Stomach (tissue), 8 donors: ENCODE measurements at regions not wholly inside any gene's neighbourhood (a gene's known extent, or its start where the extent isn't known, plus 50 kb on each side); places are given as distances from the start of the nearest gene placed in this dataset.
"Not testable (repeated sequence)": the region's sequence is repeated elsewhere in the genome, so short reads cannot be mapped to it uniquely, and the experiment has no call there.

Source experiments
- DNase-seq, 2 donors: peaks; one replicate each; pipeline versions ENCODE4 v3.0.0 to v3.0.0-alpha.2; 2013 to 2019
- H3K27ac ChIP-seq, 5 donors: fragments of 200-600 bp in 4 of 5; sonication (generic) in 4 of 5; one replicate each; pipeline ENCODE4 v1.5.1; 2013 to 2019; ENCODE audit warnings: mild to moderate bottlenecking in 1 of 5, moderate library complexity in 1 of 5
- H3K27me3 ChIP-seq, 3 donors: fragments of 200-600 bp; sonication (generic); one replicate each; pipeline ENCODE4 v1.5.1; 2017 to 2019; ENCODE audit warnings: mixed run types in 1 of 3
- H3K36me3 ChIP-seq, 4 donors: fragments of 200-600 bp; sonication (generic); 1 replicate in 3 of 4; 2 replicates in 1 of 4; pipeline ENCODE4 v1.5.1; 2016 to 2019
- H3K4me1 ChIP-seq, 4 donors: fragments of 200-600 bp; sonication (generic); one replicate each; pipeline ENCODE4 v1.5.1; 2016 to 2019
- H3K4me3 ChIP-seq, 4 donors: fragments of 200-600 bp; sonication (generic) in 3 of 4; one replicate each; pipeline ENCODE4 v1.5.1; 2016 to 2019; ENCODE audit warnings: mild to moderate bottlenecking in 1 of 4
- H3K9me3 ChIP-seq, 4 donors: fragments of 200-600 bp; sonication (generic); one replicate each; pipeline ENCODE4 v1.5.1; 2016 to 2019
- CTCF ChIP-seq, 7 experiments: fragments of 450-650 bp in 4 of 7; fragments of 200-600 bp in 3 of 7; sonication (generic) in 3 of 7; IDR thresholded peaks; one replicate each; pipeline ENCODE4 v1.5.1; 2016 to 2019; ENCODE audit warnings: antibody characterized with exemption in 7 of 7, control low read depth in 2 of 7, mild to moderate bottlenecking in 1 of 7
- EP300 ChIP-seq: sonication (generic); formaldehyde crosslinking; IDR thresholded peaks from one replicate; pipeline ENCODE4 v1.6.1; 2017; ENCODE audit warnings: antibody characterized with exemption
- POLR2A ChIP-seq, 4 donors: fragments of 450-650 bp; IDR thresholded peaks; one replicate each; pipeline ENCODE4 v1.6.1; 2016; ENCODE audit warnings: antibody characterized with exemption in 4 of 4, control low read depth in 2 of 4, mild to moderate bottlenecking in 1 of 4, moderate library complexity in 1 of 4
- POLR2AphosphoS5 ChIP-seq, 3 donors: sonication (generic); formaldehyde crosslinking; IDR thresholded peaks; one replicate each; pipeline ENCODE4 v1.6.1; 2016; ENCODE audit warnings: antibody characterized with exemption in 3 of 3
- WGBS, 5 donors: extraction: QIAGEN DNeasy Blood & Tissue Kit in 3 of 5; methylation state at CpG; one replicate each; pipeline versions ENCODE4 v1.1.5 to v1.1.7; 2013 to 2018; 5-methylcytosine and 5-hydroxymethylcytosine counted together
- intact Hi-C: fragments of 100-400 bp; cut with DNase I; formaldehyde crosslinking; loops from one replicate; pipeline ENCODE4 v1.15.1; 2023; ENCODE audit warnings: low total_unique reads
- donor health status: healthy with polysubstance abuse.
- donor health status: Bipolar disorder and iron deficiency.
- donor health status: healthy.

GRCh38 chr4:63986253-63986652 lies 423.0 kb downstream of the TECRL start:
- DNase-seq = no peak
- 25 to 48% (median 43%) methylated on average over 1 of the region's 1 CpG for WGBS, 5 donors
- Histone ChIP-seq H3K27me3 (no peaks in the 10 kb centered on the region), H3K4me1 (no peaks in the 10 kb centered on the region), H3K36me3 (no peaks in the 10 kb centered on the region), H3K9me3 (peaks cover 0 to 36% (median 17%) of the 10 kb centered on the region in 4 donors), H3K27ac (no peak overlapping the region), H3K4me3 (no peak overlapping the region)
- intact Hi-C loops = no loop called here
- TF ChIP-seq POLR2A (IDR thresholded peaks at IDR 0.05) (no peak), POLR2AphosphoS5 (IDR thresholded peaks at IDR 0.05) (no peak), EP300 (no peak), CTCF (IDR thresholded peaks at IDR 0.05) (no peak)

- H3K27me3 ChIP-seq = no peaks in the 10 kb centered on the region
- no peak for DNase-seq
- H3K4me3 ChIP-seq = no peak overlapping the region
- TF ChIP-seq EP300 = no peak
- TF ChIP-seq POLR2AphosphoS5 (IDR thresholded peaks at IDR 0.05) = no peak
- H3K4me1 ChIP-seq = no peaks in the 10 kb centered on the region
- H3K27ac ChIP-seq = no peak overlapping the region
- intact Hi-C loops = no loop called here
- peaks cover 0 to 36% (median 17%) of the 10 kb centered on the region in 4 donors for H3K9me3 ChIP-seq
- H3K36me3 ChIP-seq = no peaks in the 10 kb centered on the region
Measured at GRCh38 chr4:63983224-63983623, 426.0 kb downstream of the TECRL start.

GRCh38 chr4:63965875-63966274 lies 443.4 kb downstream of the TECRL start:
- TF ChIP-seq POLR2AphosphoS5 (IDR thresholded peaks at IDR 0.05) (no peak), CTCF (IDR thresholded peaks at IDR 0.05) (no peak), POLR2A (IDR thresholded peaks at IDR 0.05) (no peak), EP300 (no peak)
- H3K4me1 ChIP-seq = no peaks in the 10 kb centered on the region
- no peaks in the 10 kb centered on the region for H3K9me3 ChIP-seq
- no peak overlapping the region for H3K4me3 ChIP-seq
- no peaks in the 10 kb centered on the region for H3K27me3 ChIP-seq
- WGBS, 5 donors = 42 to 58% (median 51%) methylated on average over 2 of the region's 2 CpGs
- DNase-seq = no peak
- intact Hi-C loops = no loop called here
- H3K36me3 ChIP-seq = no peaks in the 10 kb centered on the region
- H3K27ac ChIP-seq = no peak overlapping the region

- H3K4me3 ChIP-seq, H3K27me3 ChIP-seq, H3K27ac ChIP-seq, intact Hi-C loops, H3K4me1 ChIP-seq, H3K9me3 ChIP-seq, H3K36me3 ChIP-seq, DNase-seq: not testable (repeated sequence)
- 83 to 94% (median 93%) methylated on average over 1 to 38 of the region's 38 CpGs for WGBS, 5 donors
Measured at GRCh38 chr4:63942706-63943286, 466.5 kb downstream of the TECRL start.

- intact Hi-C loops = no loop called here
- Histone ChIP-seq H3K4me3 (no peak overlapping the region), H3K27ac (peak overlapping the region in 2 of 5 donors; percentile 22 to 49), H3K27me3 (no peaks in the 10 kb centered on the region), H3K4me1 (no peaks in the 10 kb centered on the region), H3K36me3 (no peaks in the 10 kb centered on the region), H3K9me3 (peaks cover 0 to 5% (median 0%) of the 10 kb centered on the region in 4 donors)
- TF ChIP-seq CTCF (IDR thresholded peaks at IDR 0.05) = no peak
- no peak for TF ChIP-seq POLR2AphosphoS5 (IDR thresholded peaks at IDR 0.05)
- no peak for TF ChIP-seq EP300
- TF ChIP-seq POLR2A (IDR thresholded peaks at IDR 0.05) = no peak
- WGBS, 5 donors = 39 to 52% (median 47%) methylated on average over 4 of the region's 4 CpGs
- peak in 1 of 2 donors; percentile 46 for DNase-seq
Measured at GRCh38 chr4:63937961-63938360, 471.3 kb downstream of the TECRL start.
